Kidney (tissue), 13 donors: ENCODE measurements at regions not wholly inside any gene's neighbourhood (a gene's known extent, or its start where the extent isn't known, plus 50 kb on each side); places are given as distances from the start of the nearest gene placed in this dataset.

ENCODE experiments used
- DNase-seq, 5 donors: peaks; one replicate each; pipeline ENCODE4 v3.0.0-alpha.2; 2013 to 2020
- FAIRE-seq: peaks from 2 replicates; lab custom pipeline; 2012; peaks lifted over from hg19 to GRCh38; lab: Jason Lieb, UNC
- H3K27ac ChIP-seq, 2 donors: one replicate each; pipeline ENCODE4 v1.7.0; 2013; ENCODE audit warnings: low read depth in 2 of 2, low read length in 2 of 2, inconsistent platforms in 1 of 2
- H3K27me3 ChIP-seq: one replicate; pipeline ENCODE4 v1.7.1; 2013; ENCODE audit warnings: low read length, inconsistent platforms; ENCODE audit not compliant: control insufficient read depth, insufficient read depth
- H3K36me3 ChIP-seq, 3 donors: one replicate each; pipeline versions ENCODE4 v1.7.0 to v1.7.1; 2013; ENCODE audit warnings: low read length in 3 of 3, control low read depth in 1 of 3, inconsistent platforms in 1 of 3; ENCODE audit not compliant: insufficient read depth in 3 of 3, control insufficient read depth in 2 of 3
- H3K4me1 ChIP-seq, 3 donors: one replicate each; pipeline versions ENCODE4 v1.7.0 to v1.7.1; 2013; ENCODE audit warnings: low read length in 3 of 3, inconsistent platforms in 1 of 3, low read depth in 1 of 3; ENCODE audit not compliant: control insufficient read depth in 2 of 3, insufficient read depth in 2 of 3
- H3K4me3 ChIP-seq, 3 donors: one replicate each; pipeline versions ENCODE4 v1.7.0 to v1.8.1; 2013; ENCODE audit warnings: low read length in 3 of 3, control low read depth in 1 of 3, inconsistent platforms in 1 of 3
- H3K9ac ChIP-seq, 3 donors: one replicate each; pipeline versions ENCODE4 v1.7.0 to v1.7.1; 2013; ENCODE audit warnings: low read length in 3 of 3, control low read depth in 1 of 3, inconsistent platforms in 1 of 3
- H3K9me3 ChIP-seq, 3 donors: one replicate each; pipeline versions ENCODE4 v1.7.0 to v1.7.1; 2013; ENCODE audit warnings: low read length in 3 of 3, control low read depth in 1 of 3, inconsistent platforms in 1 of 3; ENCODE audit not compliant: control insufficient read depth in 2 of 3, insufficient read depth in 1 of 3
- CTCF ChIP-seq: IDR thresholded peaks from 3 replicates; pipeline ENCODE4 v1.5.1; 2012; ENCODE audit warnings: mild to moderate bottlenecking, moderate library complexity, borderline replicate concordance; ENCODE audit not compliant: insufficient read depth; ENCODE audit errors: extremely low read depth
- intact Hi-C: fragments of 100-400 bp; cut with DNase I; formaldehyde crosslinking; loops from one replicate; pipeline ENCODE4 v1.11.1; 2022
- donor health status: control.
- donor health status: control.
- donor health status: control.
- donor health status: control.
- donor health status: control.
- donor health status: DM: yes; HTN: yes; CAD: no.
- donor health status: Normal renal cell carcinoma (clear cell type).

GRCh38 chr10:43846968-43847367 is 198.3 kb upstream of the ZNF32 start:
- FAIRE-seq (no peak), DNase-seq (peak in 2 of 5 donors; percentile 42 to 70)
- H3K36me3 ChIP-seq, result no peaks in the 10 kb centered on the region
- H3K4me1 ChIP-seq, result peaks cover 0 to 4% (median 3%) of the 10 kb centered on the region in 3 donors
- TF ChIP-seq CTCF, result no peak
- H3K4me3 ChIP-seq, result no peak overlapping the region
- H3K9ac ChIP-seq, result no peak overlapping the region
- intact Hi-C loops, result no loop called here
- no peak overlapping the region for H3K27ac ChIP-seq
- no peaks in the 10 kb centered on the region for H3K9me3 ChIP-seq
- H3K27me3 ChIP-seq, result no peaks in the 10 kb centered on the region

DNA sequence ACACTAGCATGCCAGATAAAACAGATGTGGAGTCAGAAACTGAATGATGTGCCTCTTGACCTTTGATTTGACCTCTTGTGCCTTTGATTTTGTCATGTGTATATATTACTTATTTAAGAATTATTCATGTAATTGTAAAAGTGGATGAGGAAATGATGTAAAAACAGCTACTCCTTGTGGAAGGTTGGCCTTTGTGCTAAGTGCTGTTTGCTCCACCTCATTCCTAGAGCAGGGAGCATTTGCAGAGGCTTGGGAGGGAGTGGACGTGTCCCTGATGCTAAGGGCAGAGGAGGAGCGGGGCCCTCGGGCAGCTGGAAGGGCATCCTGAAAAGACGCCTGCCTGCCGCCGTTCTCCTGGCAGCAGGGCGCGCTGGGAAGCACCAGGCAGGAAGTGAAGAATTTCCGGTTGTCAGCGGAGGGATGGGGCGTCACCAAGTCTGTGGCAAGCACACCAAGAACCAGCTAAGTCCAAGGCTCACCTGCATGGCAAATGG is 197.6 kb upstream of the ZNF32 start:
- H3K9ac ChIP-seq, result no peak overlapping the region
- FAIRE-seq, result no peak
- intact Hi-C loops, result no loop called here

GRCh38 chr10:43845121-43845520 is 196.4 kb upstream of the ZNF32 start:
- no peaks in the 10 kb centered on the region for H3K9me3 ChIP-seq
- no peak for TF ChIP-seq CTCF
- no peaks in the 10 kb centered on the region for H3K27me3 ChIP-seq
- intact Hi-C loops, result no loop called here
- H3K27ac ChIP-seq, result no peak overlapping the region
- DNase-seq, result no peak
- H3K4me3 ChIP-seq, result no peak overlapping the region
- no peak overlapping the region for H3K9ac ChIP-seq
- H3K36me3 ChIP-seq, result no peaks in the 10 kb centered on the region
- peaks cover 0 to 4% (median 3%) of the 10 kb centered on the region in 3 donors for H3K4me1 ChIP-seq
- FAIRE-seq, result no peak

More for the DNA sequence above, 197.6 kb upstream of the ZNF32 start:
- Histone ChIP-seq H3K9me3 (no peaks in the 10 kb centered on the region), H3K4me1 (peaks cover 0 to 4% (median 3%) of the 10 kb centered on the region in 3 donors), H3K4me3 (no peak overlapping the region), H3K27me3 (no peaks in the 10 kb centered on the region), H3K27ac (peak overlapping the region in 1 of 2 donors; percentile 59), H3K36me3 (no peaks in the 10 kb centered on the region)
- no peak for TF ChIP-seq CTCF
- peak in 2 of 5 donors; percentile 54 to 85 for DNase-seq

DNA sequence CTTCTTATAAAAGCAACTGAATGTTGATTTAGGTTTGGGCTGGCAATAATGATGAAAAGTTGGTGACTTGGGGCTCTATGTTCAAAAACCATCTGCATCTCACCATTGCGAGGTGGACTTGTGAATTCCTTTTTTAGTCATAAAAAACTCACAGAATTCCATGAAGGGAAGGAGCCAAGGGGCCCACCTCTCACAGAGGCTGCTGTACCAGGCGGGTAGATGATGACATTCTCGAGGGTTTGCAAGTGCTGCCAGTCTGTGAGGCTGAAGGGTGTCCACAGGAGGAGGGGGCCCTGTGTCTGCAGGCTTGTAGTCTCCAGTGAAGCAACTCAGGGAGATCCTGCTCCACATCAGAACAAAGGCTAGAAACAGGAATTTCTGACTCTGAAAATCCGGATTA is 195.5 kb upstream of the ZNF32 start:
- FAIRE-seq (no peak), DNase-seq (no peak)
- no peak overlapping the region for H3K9ac ChIP-seq
- intact Hi-C loops, result no loop called here
- H3K4me1 ChIP-seq, result peaks cover 0 to 4% (median 3%) of the 10 kb centered on the region in 3 donors
- no peaks in the 10 kb centered on the region for H3K27me3 ChIP-seq
- no peak overlapping the region for H3K27ac ChIP-seq
- no peak for TF ChIP-seq CTCF
- no peaks in the 10 kb centered on the region for H3K9me3 ChIP-seq
- no peaks in the 10 kb centered on the region for H3K36me3 ChIP-seq
- H3K4me3 ChIP-seq, result no peak overlapping the region
